OCI-LY1 (cell line): ENCODE measurements at regions not wholly inside any gene's neighbourhood (a gene's known extent, or its start where the extent isn't known, plus 50 kb on each side); places are given as distances from the start of the nearest gene placed in this dataset.

ENCODE experiments used
- H2AFZ ChIP-seq: fragments of 200-600 bp; sonication (generic), shearing (Covaris generic); 2 replicates; pipeline ENCODE4 v1.6.0; 2014; ENCODE audit warnings: antibody characterized with exemption, mild to moderate bottlenecking, low read length
- H3F3A ChIP-seq: fragments of 200-600 bp; sonication (generic), shearing (Covaris generic); 2 replicates; pipeline ENCODE4 v1.6.0; 2014; ENCODE audit warnings: mild to moderate bottlenecking, antibody characterized with exemption, low read length, moderate library complexity; ENCODE audit not compliant: insufficient read depth
- H3K27ac ChIP-seq: fragments of 200-600 bp; sonication (generic); 2 replicates; pipeline ENCODE4 v1.5.1; 2014; ENCODE audit warnings: low read length, mixed run types, mild to moderate bottlenecking, low read depth; ENCODE audit not compliant: poor library complexity, severe bottlenecking
- H3K27me3 ChIP-seq: fragments of 200-600 bp; sonication (generic); 2 replicates; pipeline ENCODE4 v1.6.0; 2014; ENCODE audit warnings: antibody characterized with exemption, mild to moderate bottlenecking, low read length, moderate library complexity; ENCODE audit not compliant: insufficient read depth
- H3K36me3 ChIP-seq: fragments of 200-600 bp; sonication (generic); 2 replicates; pipeline ENCODE4 v1.6.1; 2014; ENCODE audit warnings: mild to moderate bottlenecking, antibody characterized with exemption, low read length, moderate library complexity, mixed read lengths; ENCODE audit not compliant: insufficient read depth
- H3K4me1 ChIP-seq: fragments of 200-600 bp; sonication (generic); 2 replicates; pipeline ENCODE4 v1.5.1; 2014; ENCODE audit warnings: mild to moderate bottlenecking, low read length, moderate library complexity; ENCODE audit not compliant: insufficient read depth, severe bottlenecking
- H3K4me2 ChIP-seq: fragments of 200-600 bp; sonication (generic), shearing (Covaris generic); 2 replicates; pipeline ENCODE4 v1.6.1; 2014; ENCODE audit warnings: low read length
- H3K4me3 ChIP-seq: fragments of 200-600 bp; sonication (generic); 2 replicates; pipeline ENCODE4 v1.5.1; 2014; ENCODE audit warnings: low read length, low read depth, mild to moderate bottlenecking, mixed read lengths; ENCODE audit not compliant: poor library complexity, severe bottlenecking
- H3K79me2 ChIP-seq: fragments of 200-600 bp; shearing (Covaris generic); 2 replicates; pipeline ENCODE4 v1.6.1; 2016; ENCODE audit warnings: mixed run types, low read length, mixed read lengths; ENCODE audit not compliant: insufficient read depth
- H3K9ac ChIP-seq: fragments of 200-600 bp; sonication (generic), shearing (Covaris generic); 2 replicates; pipeline ENCODE4 v1.6.1; 2014; ENCODE audit warnings: mild to moderate bottlenecking, low read length, mixed read lengths
- H3K9me2 ChIP-seq: fragments of 200-600 bp; sonication (generic), shearing (Covaris generic); 2 replicates; pipeline ENCODE4 v1.6.1; 2014; ENCODE audit warnings: low read depth, mild to moderate bottlenecking, low read length, mixed read lengths
- H3K9me3 ChIP-seq: fragments of 200-600 bp; shearing (Covaris generic); 2 replicates; pipeline ENCODE4 v1.6.1; 2014; ENCODE audit warnings: low read length, mixed read lengths
- H4K20me1 ChIP-seq: fragments of 200-600 bp; sonication (generic), shearing (Covaris generic); 2 replicates; pipeline ENCODE4 v1.6.0; 2016; ENCODE audit warnings: mild to moderate bottlenecking, low read length; ENCODE audit not compliant: insufficient read depth
- CTCF ChIP-seq: fragments of 200-600 bp; sonication (generic), shearing (Covaris generic); IDR thresholded peaks from 2 replicates; pipeline ENCODE4 v1.5.1; 2017; ENCODE audit warnings: mild to moderate bottlenecking, antibody characterized with exemption, low read length, moderate library complexity, mixed read lengths
- EZH2 ChIP-seq: fragments of 200-600 bp; sonication (generic), shearing (Covaris generic); IDR thresholded peaks from 2 replicates; pipeline ENCODE4 v1.8.0; 2017; ENCODE audit warnings: borderline replicate concordance, mixed run types, mild to moderate bottlenecking, antibody characterized with exemption, low read length, moderate library complexity, mixed read lengths

- no peak overlapping the region for H3K4me2 ChIP-seq
- no peak overlapping the region for H2AFZ ChIP-seq
- no peaks in the 10 kb centered on the region for H3K36me3 ChIP-seq
- H3K79me2 ChIP-seq = no peaks in the 10 kb centered on the region
- no peaks in the 10 kb centered on the region for H3F3A ChIP-seq
- H3K27me3 ChIP-seq = no peaks in the 10 kb centered on the region
- H3K4me1 ChIP-seq = no peaks in the 10 kb centered on the region
- no peaks in the 10 kb centered on the region for H3K9me2 ChIP-seq
- H3K4me3 ChIP-seq = no peak overlapping the region
- no peak overlapping the region for H3K9ac ChIP-seq
- H3K27ac ChIP-seq = no peak overlapping the region
- no peaks in the 10 kb centered on the region for H3K9me3 ChIP-seq
- no peaks in the 10 kb centered on the region for H4K20me1 ChIP-seq
- TF ChIP-seq CTCF (no peak), EZH2 (no peak)
Measured at GRCh38 chr7:113246738-113247137, 128.4 kb upstream of the SMIM30 start.

GRCh38 chr7:113232885-113233284 is 114.5 kb upstream of the SMIM30 start:
- H3F3A ChIP-seq = no peaks in the 10 kb centered on the region
- no peaks in the 10 kb centered on the region for H4K20me1 ChIP-seq
- no peak overlapping the region for H3K4me2 ChIP-seq
- H3K9me3 ChIP-seq = no peaks in the 10 kb centered on the region
- no peaks in the 10 kb centered on the region for H3K27me3 ChIP-seq
- no peaks in the 10 kb centered on the region for H3K36me3 ChIP-seq
- H3K9me2 ChIP-seq = peaks cover 7% of the 10 kb centered on the region; the same call in 1 of the 2 replicates
- H3K4me1 ChIP-seq = no peaks in the 10 kb centered on the region
- TF ChIP-seq CTCF = no peak
- no peak for TF ChIP-seq EZH2
- H3K9ac ChIP-seq = no peak overlapping the region
- no peak overlapping the region for H2AFZ ChIP-seq
- no peak overlapping the region for H3K4me3 ChIP-seq
- H3K79me2 ChIP-seq = no peaks in the 10 kb centered on the region
- H3K27ac ChIP-seq = no peak overlapping the region

GRCh38 chr7:113230691-113231090 is 112.3 kb upstream of the SMIM30 start:
- TF ChIP-seq EZH2 (no peak), CTCF (no peak)
- H4K20me1 ChIP-seq = no peaks in the 10 kb centered on the region
- no peak overlapping the region for H2AFZ ChIP-seq
- peaks cover 7% of the 10 kb centered on the region; the same call in 1 of the 2 replicates for H3K9me2 ChIP-seq
- no peaks in the 10 kb centered on the region for H3K79me2 ChIP-seq
- H3K4me3 ChIP-seq = no peak overlapping the region
- H3F3A ChIP-seq = no peaks in the 10 kb centered on the region
- no peaks in the 10 kb centered on the region for H3K27me3 ChIP-seq
- H3K4me1 ChIP-seq = no peaks in the 10 kb centered on the region
- no peaks in the 10 kb centered on the region for H3K9me3 ChIP-seq
- H3K27ac ChIP-seq = no peak overlapping the region
- H3K4me2 ChIP-seq = no peak overlapping the region
- no peaks in the 10 kb centered on the region for H3K36me3 ChIP-seq
- no peak overlapping the region for H3K9ac ChIP-seq
